Activated CD4-positive, alpha-beta T cell treated with anti-CD3 and anti-CD28 coated beads for 36 hours (primary cell): ENCODE measurements at regions not wholly inside any gene's neighbourhood (a gene's known extent, or its start where the extent isn't known, plus 50 kb on each side); places are given as distances from the start of the nearest gene placed in this dataset.
"Not testable (repeated sequence)": the region's sequence is repeated elsewhere in the genome, so short reads cannot be mapped to it uniquely, and the experiment has no call there.

Source experiments
- ATAC-seq: fragments of 200-7000 bp; cut with Tn5 transposase; one replicate; pipeline ENCODE4 v1.10.0; 2021; ENCODE audit warnings: mild to moderate bottlenecking, moderate library complexity
- CTCF ChIA-PET: fragments of 350-600 bp; sonication (Branson Sonifier 250); formaldehyde crosslinking; loops from one replicate; lab custom pipeline; 2021; ENCODE audit warnings: antibody characterized with exemption; lab: Charles Lee
- POLR2A ChIA-PET: fragments of 350-600 bp; sonication (Branson Sonifier 250); formaldehyde crosslinking; loops from one replicate; lab custom pipeline; 2021; ENCODE audit warnings: antibody characterized with exemption, inconsistent platforms; lab: Charles Lee
- DNase-seq: peaks from one replicate; pipeline ENCODE4 v3.0.0-alpha.2; 2020
- H3K27ac Mint-ChIP-seq: one replicate; pipeline ENCODE4 v1.8.0; 2021; ENCODE audit warnings: mixed read lengths
- H3K27me3 Mint-ChIP-seq: one replicate; pipeline ENCODE4 v1.8.0; 2021; ENCODE audit warnings: mixed read lengths
- H3K36me3 Mint-ChIP-seq: one replicate; pipeline ENCODE4 v1.8.0; 2021; ENCODE audit warnings: low read depth, mixed read lengths
- H3K4me1 Mint-ChIP-seq: one replicate; pipeline ENCODE4 v1.8.0; 2021; ENCODE audit warnings: mixed read lengths
- H3K4me3 Mint-ChIP-seq: one replicate; pipeline ENCODE4 v1.8.0; 2021; ENCODE audit warnings: mild to moderate bottlenecking, moderate library complexity, mixed read lengths
- H3K9me3 Mint-ChIP-seq: one replicate; pipeline ENCODE4 v1.8.0; 2021; ENCODE audit warnings: low read depth, mixed read lengths
- intact Hi-C, 2 experiments: fragments of 100-400 bp; cut with DNase I in 1 of 2; cut with micrococcal nuclease in 1 of 2; formaldehyde crosslinking; loops; one replicate each; pipeline versions ENCODE4 v1.14.2 to v1.15.1; 2022 to 2024; cut with DNase I, micrococcal nuclease

DNA sequence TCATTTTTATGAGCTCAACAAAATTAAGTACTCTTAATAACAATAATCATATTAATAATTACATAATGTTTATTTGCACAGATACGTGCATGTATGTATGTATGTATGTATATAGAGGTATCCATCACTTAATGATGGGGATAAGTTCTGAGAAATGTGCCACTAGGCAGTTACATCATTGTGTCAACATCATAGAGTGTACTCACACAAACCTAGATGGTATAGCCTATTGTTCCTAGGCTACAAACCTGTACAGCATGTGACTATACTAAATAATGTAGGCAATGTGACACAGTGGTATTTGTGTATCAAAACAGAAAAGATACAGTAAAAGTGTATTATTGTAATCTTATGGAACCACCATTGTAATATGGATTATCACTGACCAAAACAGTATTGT, 874.7 kb upstream of the GBE1 start:
- POLR2A ChIA-PET, result no interaction called here
- CTCF ChIA-PET, result no interaction called here
- DNase-seq, result no peak
- no peak overlapping the region for H3K27ac Mint-ChIP-seq
- H3K4me1 Mint-ChIP-seq, result no peaks in the 10 kb centered on the region
- no peaks in the 10 kb centered on the region for H3K36me3 Mint-ChIP-seq
- intact Hi-C loops, result no loop called here
- no peak overlapping the region for H3K4me3 Mint-ChIP-seq
- no peaks in the 10 kb centered on the region for H3K27me3 Mint-ChIP-seq
- no peak for ATAC-seq
- H3K9me3 Mint-ChIP-seq, result peaks cover 3% of the 10 kb centered on the region

DNA sequence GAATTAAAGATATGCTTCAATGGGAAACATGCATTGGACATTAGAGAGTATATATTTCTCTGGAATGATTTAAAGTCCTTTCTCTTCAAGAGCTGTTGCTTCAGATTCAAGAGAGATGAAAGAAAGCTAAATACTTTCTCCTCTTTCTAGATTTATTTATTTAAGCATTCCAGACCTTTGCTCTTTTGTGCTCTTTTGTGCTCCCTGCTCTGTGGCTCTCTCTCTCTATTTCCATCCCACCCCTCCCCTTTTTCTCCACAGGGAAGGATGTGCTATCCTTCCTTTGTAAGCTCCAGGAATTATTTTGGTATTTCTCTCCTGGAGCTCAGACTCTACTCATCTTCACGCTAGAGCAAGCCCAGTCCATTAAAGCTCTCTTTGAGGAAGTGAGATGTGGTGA, 871.9 kb upstream of the GBE1 start:
- ATAC-seq (no peak), DNase-seq (no peak)
- no peak overlapping the region for H3K27ac Mint-ChIP-seq
- intact Hi-C loops, result no loop called here
- POLR2A ChIA-PET, result no interaction called here
- CTCF ChIA-PET, result no interaction called here
- H3K9me3 Mint-ChIP-seq, result peaks cover 3% of the 10 kb centered on the region
- no peaks in the 10 kb centered on the region for H3K27me3 Mint-ChIP-seq
- no peaks in the 10 kb centered on the region for H3K36me3 Mint-ChIP-seq
- no peaks in the 10 kb centered on the region for H3K4me1 Mint-ChIP-seq
- no peak overlapping the region for H3K4me3 Mint-ChIP-seq

DNA sequence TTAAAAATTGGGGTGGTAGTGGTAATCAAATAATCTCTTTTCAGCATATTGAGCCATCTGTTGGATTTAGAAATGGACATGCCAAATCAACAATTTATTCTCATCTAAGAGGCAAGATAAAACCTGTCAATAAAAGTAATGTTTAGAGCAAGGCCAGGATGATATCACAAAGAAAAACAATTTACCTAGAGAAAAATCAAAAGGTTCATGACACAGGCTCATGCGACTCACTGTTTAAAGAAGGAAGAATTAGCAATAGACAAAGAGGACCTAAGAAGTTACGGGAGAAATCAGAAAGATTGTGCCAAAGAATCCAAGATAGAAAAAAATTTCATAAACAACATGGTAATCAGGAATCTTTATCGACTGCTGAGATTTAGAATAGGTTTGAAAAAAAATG, 868.5 kb upstream of the GBE1 start:
- ChIA-PET POLR2A (no interaction called here), CTCF (no interaction called here)
- ATAC-seq, result no peak
- Mint-ChIP-seq H3K4me3 (no peak overlapping the region), H3K27ac (no peak overlapping the region), H3K27me3 (no peaks in the 10 kb centered on the region), H3K9me3 (peaks cover 3% of the 10 kb centered on the region), H3K4me1 (no peaks in the 10 kb centered on the region), H3K36me3 (no peaks in the 10 kb centered on the region)
- intact Hi-C loops, result no loop called here
- DNase-seq, result no peak

DNA sequence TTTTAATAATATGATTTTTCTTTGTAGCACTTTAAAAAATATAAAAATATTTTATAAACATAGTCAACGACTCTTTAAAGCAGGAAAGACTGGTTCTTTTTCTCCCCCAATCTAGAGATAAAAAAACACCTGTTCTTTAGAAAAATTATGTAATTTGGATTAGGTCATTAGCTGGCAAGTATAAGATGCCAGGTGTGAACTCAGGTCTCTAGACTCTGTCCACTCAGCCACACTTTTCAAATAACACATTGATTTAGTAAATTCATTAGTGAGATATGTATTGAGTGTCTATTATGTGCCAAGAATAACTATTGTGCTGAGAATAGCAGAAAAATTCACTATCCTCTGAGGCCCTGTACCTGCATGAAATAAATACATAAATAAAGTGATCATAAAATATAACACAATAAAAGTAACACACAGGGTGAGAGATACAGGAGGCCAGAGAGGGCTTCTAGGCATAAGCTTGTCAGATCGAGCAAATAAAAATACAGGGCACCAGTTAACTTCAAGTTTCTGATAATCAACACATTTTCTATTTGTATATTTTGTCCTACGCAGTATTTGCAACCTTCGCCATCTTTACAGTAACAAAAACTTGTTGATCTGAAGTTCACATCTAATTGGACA, 867.1 kb upstream of the GBE1 start:
- DNase-seq, result no peak
- POLR2A ChIA-PET, result no interaction called here
- intact Hi-C loops, result no loop called here
- Mint-ChIP-seq H3K4me3 (no peak overlapping the region), H3K9me3 (peaks cover 6% of the 10 kb centered on the region), H3K4me1 (no peaks in the 10 kb centered on the region), H3K27ac (no peak overlapping the region), H3K27me3 (no peaks in the 10 kb centered on the region), H3K36me3 (no peaks in the 10 kb centered on the region)
- CTCF ChIA-PET, result no interaction called here
- no peak for ATAC-seq

DNA sequence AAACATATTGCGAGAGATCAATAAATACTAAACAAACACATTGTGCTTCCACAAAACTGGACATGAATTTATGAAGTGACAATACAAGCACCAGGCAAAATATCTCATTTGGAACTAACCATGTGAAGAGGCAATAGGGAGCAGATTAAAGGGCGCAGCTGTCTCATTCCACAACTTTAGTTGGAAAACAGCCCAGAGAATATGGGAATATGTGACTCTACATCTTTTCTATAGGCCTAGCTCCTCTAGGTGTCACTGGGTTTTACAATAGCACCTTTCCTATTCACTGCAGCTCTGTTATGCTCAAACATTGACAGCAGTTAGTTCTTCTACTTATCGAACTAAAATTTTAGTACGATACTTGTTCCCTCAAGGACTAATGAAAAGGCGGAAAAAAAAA, 866.3 kb upstream of the GBE1 start:
- no peak overlapping the region for H3K27ac Mint-ChIP-seq
- H3K4me1 Mint-ChIP-seq, result no peaks in the 10 kb centered on the region
- peaks cover 7% of the 10 kb centered on the region for H3K9me3 Mint-ChIP-seq
- CTCF ChIA-PET, result no interaction called here
- H3K4me3 Mint-ChIP-seq, result no peak overlapping the region
- intact Hi-C loops, result no loop called here
- ATAC-seq, result no peak
- POLR2A ChIA-PET, result no interaction called here
- H3K36me3 Mint-ChIP-seq, result no peaks in the 10 kb centered on the region
- no peaks in the 10 kb centered on the region for H3K27me3 Mint-ChIP-seq
- DNase-seq, result no peak

DNA sequence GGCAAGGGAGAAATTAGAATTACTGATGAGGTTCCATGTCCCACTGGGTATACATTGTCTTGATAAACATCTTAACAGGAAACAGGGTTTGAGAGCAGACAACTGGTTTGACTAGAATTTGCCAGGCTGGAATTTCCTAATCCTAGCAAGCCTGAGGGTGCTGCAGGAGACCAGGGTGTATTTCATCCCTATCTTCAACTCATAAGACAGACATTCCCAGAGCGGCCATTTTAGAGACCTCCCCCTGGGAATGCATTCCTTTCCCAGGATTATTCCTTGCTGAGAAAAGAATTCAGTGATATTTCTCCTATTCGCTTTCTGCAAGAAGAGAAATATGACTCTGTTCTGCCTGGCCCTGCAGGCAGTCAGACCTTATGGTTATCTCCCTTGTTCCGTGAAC, 859.3 kb upstream of the GBE1 start:
- CTCF ChIA-PET, H3K27me3 Mint-ChIP-seq, POLR2A ChIA-PET, DNase-seq, H3K27ac Mint-ChIP-seq, H3K4me1 Mint-ChIP-seq, H3K4me3 Mint-ChIP-seq, ATAC-seq, intact Hi-C loops, H3K36me3 Mint-ChIP-seq: not testable (repeated sequence)
- H3K9me3 Mint-ChIP-seq, result peaks cover 15% of the 10 kb centered on the region

DNA sequence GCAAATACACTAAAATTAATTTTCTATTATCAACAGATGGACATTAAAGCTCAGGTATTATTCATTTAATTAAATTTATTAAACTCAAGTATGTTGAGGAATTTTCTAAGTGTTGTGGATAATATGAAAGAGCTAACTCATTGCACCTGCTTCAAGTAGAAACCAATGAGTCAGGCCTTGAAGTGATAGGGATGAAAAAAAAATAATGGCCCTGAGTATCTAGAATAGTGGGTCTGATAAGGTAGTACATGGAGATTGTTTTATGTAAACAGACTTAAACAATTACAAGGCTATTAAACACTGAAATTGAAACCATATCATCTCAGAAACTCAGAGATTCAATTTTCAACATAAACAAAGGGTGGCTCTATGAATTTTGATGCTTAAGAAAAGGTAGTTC, 857.1 kb upstream of the GBE1 start:
- intact Hi-C loops, result no loop called here
- POLR2A ChIA-PET, result no interaction called here

DNA sequence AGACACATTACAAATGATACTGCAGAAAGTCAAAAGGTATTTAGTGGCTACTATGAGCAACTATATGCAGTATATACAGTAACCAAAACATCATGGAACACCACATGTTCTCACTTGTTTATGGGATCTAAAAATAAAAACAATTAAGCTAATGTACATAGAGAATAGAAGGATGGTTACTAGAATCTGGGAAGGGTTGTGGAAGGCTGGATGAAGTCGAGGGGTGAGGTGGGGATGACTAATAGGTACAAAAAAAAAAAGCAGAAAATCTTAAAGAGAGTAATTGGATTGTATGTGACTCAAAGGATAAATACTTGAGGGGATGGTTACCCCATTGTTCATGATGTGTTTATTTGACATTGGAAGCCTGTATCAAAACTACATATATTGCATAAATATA, 848.8 kb upstream of the GBE1 start:
- Mint-ChIP-seq H3K4me1 (no peaks in the 10 kb centered on the region), H3K27ac (no peak overlapping the region), H3K4me3 (no peak overlapping the region), H3K36me3 (no peaks in the 10 kb centered on the region), H3K27me3 (no peaks in the 10 kb centered on the region), H3K9me3 (peaks cover 26% of the 10 kb centered on the region)
- ATAC-seq (no peak), DNase-seq (no peak)
- intact Hi-C loops, result no loop called here
- CTCF ChIA-PET, result no interaction called here
- POLR2A ChIA-PET, result no interaction called here

More for the DNA sequence above, 857.1 kb upstream of the GBE1 start:
- Mint-ChIP-seq H3K27ac (no peak overlapping the region), H3K27me3 (no peaks in the 10 kb centered on the region), H3K9me3 (peaks cover 16% of the 10 kb centered on the region), H3K4me3 (no peak overlapping the region), H3K36me3 (no peaks in the 10 kb centered on the region), H3K4me1 (no peaks in the 10 kb centered on the region)
- CTCF ChIA-PET, result no interaction called here
- no peak for ATAC-seq
- no peak for DNase-seq

DNA sequence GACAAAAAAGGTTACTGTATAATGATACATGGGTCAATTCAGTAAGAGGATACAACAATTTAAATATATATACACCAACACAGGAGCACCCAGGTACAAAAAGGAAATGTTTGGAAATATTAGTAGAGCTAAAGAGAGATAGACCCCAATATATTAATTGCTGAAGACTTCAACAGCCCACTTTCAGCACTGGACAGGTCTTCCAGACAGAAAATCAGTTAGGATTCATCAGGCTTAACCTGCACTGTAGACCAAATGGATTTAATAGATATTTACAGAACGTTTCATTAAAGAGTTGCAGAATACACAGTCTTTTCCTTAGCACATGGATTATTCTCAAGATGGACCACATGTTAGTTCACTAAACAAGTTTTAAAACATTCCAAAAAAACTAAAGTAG, 845.9 kb upstream of the GBE1 start:
- H3K27ac Mint-ChIP-seq, result no peak overlapping the region
- intact Hi-C loops, result no loop called here
- no peak for ATAC-seq
- H3K4me3 Mint-ChIP-seq, result no peak overlapping the region
- CTCF ChIA-PET, result no interaction called here
- no peaks in the 10 kb centered on the region for H3K36me3 Mint-ChIP-seq
- no peaks in the 10 kb centered on the region for H3K27me3 Mint-ChIP-seq
- no peaks in the 10 kb centered on the region for H3K4me1 Mint-ChIP-seq
- H3K9me3 Mint-ChIP-seq, result peaks cover 22% of the 10 kb centered on the region
- DNase-seq, result no peak
- POLR2A ChIA-PET, result no interaction called here

DNA sequence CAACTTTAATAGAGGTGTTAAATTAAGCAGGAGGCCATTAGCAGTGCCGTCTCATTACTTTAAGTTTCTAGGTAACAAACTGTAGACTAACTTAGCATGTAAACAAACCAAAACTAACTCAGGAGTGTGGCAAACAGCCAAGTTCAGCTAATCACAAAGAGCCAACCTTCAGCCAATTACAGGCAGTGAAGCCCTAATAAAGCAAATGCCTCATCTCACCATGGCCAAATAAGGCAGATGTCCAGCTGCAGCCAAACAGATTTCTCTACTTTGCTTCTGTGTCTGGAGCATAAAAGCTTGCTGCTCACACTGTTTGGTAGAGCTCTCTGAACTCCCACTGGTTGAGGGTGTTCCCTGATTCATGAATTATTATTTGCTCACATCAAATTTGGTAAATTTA, 835.4 kb upstream of the GBE1 start:
- ATAC-seq, result no peak
- intact Hi-C loops, result no loop called here
- DNase-seq, result no peak
- Mint-ChIP-seq H3K4me1 (no peaks in the 10 kb centered on the region), H3K36me3 (no peaks in the 10 kb centered on the region), H3K27ac (no peak overlapping the region), H3K4me3 (no peak overlapping the region), H3K9me3 (peaks cover 19% of the 10 kb centered on the region), H3K27me3 (no peaks in the 10 kb centered on the region)
- POLR2A ChIA-PET, result no interaction called here
- CTCF ChIA-PET, result interaction anchor here (0.7 kb wide), 1 partner anchor 9 kb away, joined by 3 read pairs; no protein-coding TSS in a partner anchor

DNA sequence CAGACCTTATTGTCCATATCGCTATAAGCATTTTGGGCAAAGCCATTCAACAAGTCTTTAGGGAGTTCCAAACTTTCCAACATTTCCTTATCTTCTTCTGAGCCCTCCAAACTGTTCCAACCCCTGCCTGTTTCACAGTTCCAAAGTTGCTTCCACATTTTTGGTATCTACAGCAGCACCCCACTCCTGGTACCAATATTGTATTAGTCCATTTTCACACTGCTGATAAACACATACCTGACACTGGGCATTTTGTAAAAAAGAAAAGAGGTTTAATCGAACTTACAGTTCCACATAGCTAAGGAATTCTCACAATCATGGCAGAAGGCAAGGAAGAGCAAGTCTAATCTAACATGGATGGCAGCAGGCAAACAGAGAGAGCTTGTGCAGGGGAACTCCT, 834.1 kb upstream of the GBE1 start:
- Mint-ChIP-seq H3K9me3 (peaks cover 19% of the 10 kb centered on the region), H3K4me3 (no peak overlapping the region), H3K36me3 (no peaks in the 10 kb centered on the region), H3K4me1 (no peaks in the 10 kb centered on the region), H3K27me3 (no peaks in the 10 kb centered on the region), H3K27ac (no peak overlapping the region)
- POLR2A ChIA-PET, result no interaction called here
- ATAC-seq (no peak), DNase-seq (no peak)
- CTCF ChIA-PET, result no interaction called here
- intact Hi-C loops, result no loop called here

DNA sequence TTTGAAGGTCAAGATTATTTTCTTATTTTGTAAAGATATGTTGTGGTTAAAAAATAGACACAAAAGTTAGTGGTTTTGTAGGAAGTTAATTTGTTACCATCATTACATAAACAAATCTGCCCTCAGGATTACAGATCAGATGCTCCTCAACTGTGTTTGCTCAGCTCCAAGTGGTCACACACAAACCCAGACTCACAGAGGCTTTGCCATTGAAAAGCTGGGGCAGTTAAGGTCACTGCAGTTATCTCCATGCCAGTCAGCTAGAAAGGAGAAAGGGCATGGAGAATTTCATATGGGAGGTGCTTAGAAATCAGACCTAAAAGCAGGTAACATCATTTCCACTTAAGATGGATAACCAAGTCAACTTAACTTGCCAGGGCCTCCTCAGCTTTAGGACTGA, 825.7 kb upstream of the GBE1 start:
- DNase-seq (no peak), ATAC-seq (no peak)
- no peaks in the 10 kb centered on the region for H3K27me3 Mint-ChIP-seq
- ChIA-PET POLR2A (no interaction called here), CTCF (interaction anchor here (1.0 to 1.2 kb wide), 2 partner anchors 10 to 858 kb away, joined by 3 read pairs; no protein-coding TSS in a partner anchor)
- H3K27ac Mint-ChIP-seq, result no peak overlapping the region
- H3K4me3 Mint-ChIP-seq, result no peak overlapping the region
- peaks cover 5% of the 10 kb centered on the region for H3K9me3 Mint-ChIP-seq
- intact Hi-C loops, result no loop called here
- no peaks in the 10 kb centered on the region for H3K4me1 Mint-ChIP-seq
- H3K36me3 Mint-ChIP-seq, result no peaks in the 10 kb centered on the region

DNA sequence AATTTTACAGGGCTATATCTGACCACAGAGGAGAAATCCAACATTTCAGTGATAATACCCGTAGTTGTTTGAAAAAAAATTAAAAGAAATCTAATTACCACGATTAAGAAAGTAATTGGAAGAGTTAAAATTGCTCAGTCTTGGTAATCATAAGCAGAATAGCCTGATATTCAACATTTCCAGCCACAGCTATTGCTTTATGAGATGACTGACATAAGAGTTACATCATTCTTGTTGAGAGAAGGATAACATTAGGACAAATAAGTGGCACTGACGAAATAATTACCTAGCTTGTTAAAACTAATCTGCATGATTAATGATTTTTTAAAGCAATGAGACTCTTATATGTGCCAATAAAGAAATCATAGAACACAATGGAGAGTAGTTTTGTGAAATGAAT, 825.0 kb upstream of the GBE1 start:
- H3K27me3 Mint-ChIP-seq, result no peaks in the 10 kb centered on the region
- ATAC-seq, result no peak
- no peaks in the 10 kb centered on the region for H3K4me1 Mint-ChIP-seq
- H3K9me3 Mint-ChIP-seq, result peaks cover 2% of the 10 kb centered on the region
- DNase-seq, result no peak
- ChIA-PET CTCF (no interaction called here), POLR2A (no interaction called here)
- no peaks in the 10 kb centered on the region for H3K36me3 Mint-ChIP-seq
- H3K27ac Mint-ChIP-seq, result no peak overlapping the region
- intact Hi-C loops, result no loop called here
- H3K4me3 Mint-ChIP-seq, result no peak overlapping the region
